ENCODE measurements at regions not wholly inside any gene's neighbourhood (a gene's known extent, or its start where the extent isn't known, plus 50 kb on each side); places are given as distances from the start of the nearest gene placed in this dataset.

DNA sequence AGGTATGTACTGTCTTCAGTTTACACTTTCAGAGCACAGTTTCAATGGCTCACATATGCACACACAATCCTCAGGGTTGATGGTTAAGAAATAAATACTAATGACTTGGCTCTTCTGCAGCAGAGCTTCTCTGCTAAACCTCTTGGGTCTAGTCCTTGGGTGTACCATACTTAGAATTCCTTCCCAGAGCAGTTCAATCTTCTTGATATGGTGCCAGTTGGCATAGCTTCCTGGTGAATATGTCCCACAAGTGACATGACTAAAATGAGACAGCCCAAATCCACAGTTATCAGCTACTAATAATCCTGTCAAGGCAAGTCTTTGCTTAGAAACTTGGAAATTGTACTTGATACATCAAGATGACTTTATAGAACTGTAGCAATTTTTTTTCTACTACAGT lies 654.4 kb downstream of the IQCM start:
- Histone ChIP-seq H3K27me3 (no peaks in the 10 kb centered on the region), H3K36me3 (no peaks in the 10 kb centered on the region), H3K4me3 (no peak overlapping the region), H3K4me1 (no peaks in the 10 kb centered on the region), H3K27ac (no peak overlapping the region), H3K9me3 (no peaks in the 10 kb centered on the region)
- TF ChIP-seq POLR2AphosphoS5 (IDR thresholded peaks at IDR 0.05) = no peak
- TF ChIP-seq, protein P1, sequence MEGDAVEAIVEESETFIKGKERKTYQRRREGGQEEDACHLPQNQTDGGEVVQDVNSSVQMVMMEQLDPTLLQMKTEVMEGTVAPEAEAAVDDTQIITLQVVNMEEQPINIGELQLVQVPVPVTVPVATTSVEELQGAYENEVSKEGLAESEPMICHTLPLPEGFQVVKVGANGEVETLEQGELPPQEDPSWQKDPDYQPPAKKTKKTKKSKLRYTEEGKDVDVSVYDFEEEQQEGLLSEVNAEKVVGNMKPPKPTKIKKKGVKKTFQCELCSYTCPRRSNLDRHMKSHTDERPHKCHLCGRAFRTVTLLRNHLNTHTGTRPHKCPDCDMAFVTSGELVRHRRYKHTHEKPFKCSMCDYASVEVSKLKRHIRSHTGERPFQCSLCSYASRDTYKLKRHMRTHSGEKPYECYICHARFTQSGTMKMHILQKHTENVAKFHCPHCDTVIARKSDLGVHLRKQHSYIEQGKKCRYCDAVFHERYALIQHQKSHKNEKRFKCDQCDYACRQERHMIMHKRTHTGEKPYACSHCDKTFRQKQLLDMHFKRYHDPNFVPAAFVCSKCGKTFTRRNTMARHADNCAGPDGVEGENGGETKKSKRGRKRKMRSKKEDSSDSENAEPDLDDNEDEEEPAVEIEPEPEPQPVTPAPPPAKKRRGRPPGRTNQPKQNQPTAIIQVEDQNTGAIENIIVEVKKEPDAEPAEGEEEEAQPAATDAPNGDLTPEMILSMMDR (IDR thresholded peaks at IDR 0.05) = no peak
- no peak for TF ChIP-seq POLR2A (IDR thresholded peaks at IDR 0.05)
- TF ChIP-seq EP300 (IDR thresholded peaks at IDR 0.05) = no peak
- DNase-seq (ENCODE audit: low spot score in 2 of 2) = no peak

- no peaks in the 10 kb centered on the region for H3K4me1 ChIP-seq
- WGBS = 91% methylated on average over 2 of the region's 2 CpGs
- H3K9me3 ChIP-seq = no peaks in the 10 kb centered on the region
- DNase-seq (ENCODE audit: low spot score in 2 of 2) = no peak
- H3K4me3 ChIP-seq = no peak overlapping the region
- H3K36me3 ChIP-seq = no peaks in the 10 kb centered on the region
- no peaks in the 10 kb centered on the region for H3K27me3 ChIP-seq
- H3K27ac ChIP-seq = no peak overlapping the region
- TF ChIP-seq EP300 (IDR thresholded peaks at IDR 0.05) (no peak), POLR2A (IDR thresholded peaks at IDR 0.05) (no peak), POLR2AphosphoS5 (IDR thresholded peaks at IDR 0.05) (no peak)
- TF ChIP-seq, protein P1 (IDR thresholded peaks at IDR 0.05) = no peak
Measured at GRCh38 chr4:149160370-149160769, 655.3 kb downstream of the IQCM start.

DNA sequence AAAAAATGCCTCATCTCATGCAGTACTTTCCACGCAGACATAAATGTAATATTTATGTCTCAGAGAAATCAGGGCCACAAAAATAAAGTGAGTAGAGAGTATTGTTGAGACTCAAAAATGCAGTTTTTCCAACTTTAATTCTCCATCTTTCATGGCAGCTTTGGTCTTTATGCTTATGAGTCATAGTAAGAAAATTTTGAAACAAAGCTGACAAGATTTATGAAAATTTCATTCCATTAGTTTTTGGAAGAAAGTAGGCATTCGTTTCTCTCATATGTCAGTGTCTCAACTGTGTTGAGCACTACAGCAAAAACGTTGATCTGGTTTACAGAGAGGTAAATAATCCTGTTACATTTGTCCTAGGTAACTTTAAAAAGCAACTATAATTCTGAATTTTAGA lies 656.8 kb downstream of the IQCM start:
- 44% methylated on average over 3 of the region's 3 CpGs for WGBS
- no peaks in the 10 kb centered on the region for H3K27me3 ChIP-seq
- H3K36me3 ChIP-seq = no peaks in the 10 kb centered on the region
- no peak overlapping the region for H3K27ac ChIP-seq
- no peaks in the 10 kb centered on the region for H3K4me1 ChIP-seq
- no peak for DNase-seq (ENCODE audit: low spot score in 2 of 2)
- no peaks in the 10 kb centered on the region for H3K9me3 ChIP-seq
- TF ChIP-seq POLR2A (IDR thresholded peaks at IDR 0.05) = no peak
- TF ChIP-seq POLR2AphosphoS5 (IDR thresholded peaks at IDR 0.05) = no peak
- TF ChIP-seq EP300 (IDR thresholded peaks at IDR 0.05) = no peak
- TF ChIP-seq, protein P1 (IDR thresholded peaks at IDR 0.05) = no peak
- H3K4me3 ChIP-seq = no peak overlapping the region

DNA sequence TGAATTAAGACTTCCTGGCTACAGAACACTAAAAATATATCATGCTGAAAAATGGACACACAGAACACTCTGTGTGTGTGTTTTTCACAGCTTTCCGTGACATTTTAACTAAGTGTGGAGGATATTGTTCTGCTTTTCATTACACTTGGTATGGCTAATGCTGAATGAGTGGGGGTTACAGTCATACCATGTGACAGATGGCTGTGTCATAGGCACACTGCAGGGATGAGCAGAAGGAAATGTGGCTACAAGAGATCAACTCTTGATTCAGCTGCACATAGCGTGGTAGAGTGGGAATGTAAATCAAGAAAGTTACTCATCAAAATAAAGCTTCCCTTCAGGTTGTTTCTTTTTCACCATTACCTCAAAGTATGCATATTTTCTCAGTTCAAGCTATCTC lies 669.8 kb downstream of the IQCM start:
- TF ChIP-seq POLR2A (IDR thresholded peaks at IDR 0.05) (no peak), POLR2AphosphoS5 (IDR thresholded peaks at IDR 0.05) (no peak), EP300 (IDR thresholded peaks at IDR 0.05) (no peak)
- TF ChIP-seq, protein P1 (IDR thresholded peaks at IDR 0.05) = no peak
- H3K4me1 ChIP-seq = no peaks in the 10 kb centered on the region
- 64% methylated on average over 2 of the region's 2 CpGs for WGBS

GRCh38 chr4:149144060-149144459 lies 671.6 kb downstream of the IQCM start:
- no peak for DNase-seq (ENCODE audit: low spot score in 2 of 2)
- H3K36me3 ChIP-seq = no peaks in the 10 kb centered on the region
- TF ChIP-seq POLR2AphosphoS5 (IDR thresholded peaks at IDR 0.05) = no peak
- TF ChIP-seq, protein P1 (IDR thresholded peaks at IDR 0.05) = no peak
- no peak for TF ChIP-seq EP300 (IDR thresholded peaks at IDR 0.05)
- TF ChIP-seq POLR2A (IDR thresholded peaks at IDR 0.05) = no peak
- no peak overlapping the region for H3K4me3 ChIP-seq
- H3K4me1 ChIP-seq = no peaks in the 10 kb centered on the region
- WGBS = 86% methylated on average over 1 of the region's 1 CpG
- H3K9me3 ChIP-seq = no peaks in the 10 kb centered on the region
- no peak overlapping the region for H3K27ac ChIP-seq
- H3K27me3 ChIP-seq = no peaks in the 10 kb centered on the region

More for the DNA sequence above, 669.8 kb downstream of the IQCM start:
- no peaks in the 10 kb centered on the region for H3K36me3 ChIP-seq
- no peak for DNase-seq (ENCODE audit: low spot score in 2 of 2)
- no peak overlapping the region for H3K4me3 ChIP-seq
- H3K27me3 ChIP-seq = no peaks in the 10 kb centered on the region
- H3K9me3 ChIP-seq = no peaks in the 10 kb centered on the region
- no peak overlapping the region for H3K27ac ChIP-seq
